ENCODE measurements at regions not wholly inside any gene's neighbourhood (a gene's known extent, or its start where the extent isn't known, plus 50 kb on each side); places are given as distances from the start of the nearest gene placed in this dataset.

DNA sequence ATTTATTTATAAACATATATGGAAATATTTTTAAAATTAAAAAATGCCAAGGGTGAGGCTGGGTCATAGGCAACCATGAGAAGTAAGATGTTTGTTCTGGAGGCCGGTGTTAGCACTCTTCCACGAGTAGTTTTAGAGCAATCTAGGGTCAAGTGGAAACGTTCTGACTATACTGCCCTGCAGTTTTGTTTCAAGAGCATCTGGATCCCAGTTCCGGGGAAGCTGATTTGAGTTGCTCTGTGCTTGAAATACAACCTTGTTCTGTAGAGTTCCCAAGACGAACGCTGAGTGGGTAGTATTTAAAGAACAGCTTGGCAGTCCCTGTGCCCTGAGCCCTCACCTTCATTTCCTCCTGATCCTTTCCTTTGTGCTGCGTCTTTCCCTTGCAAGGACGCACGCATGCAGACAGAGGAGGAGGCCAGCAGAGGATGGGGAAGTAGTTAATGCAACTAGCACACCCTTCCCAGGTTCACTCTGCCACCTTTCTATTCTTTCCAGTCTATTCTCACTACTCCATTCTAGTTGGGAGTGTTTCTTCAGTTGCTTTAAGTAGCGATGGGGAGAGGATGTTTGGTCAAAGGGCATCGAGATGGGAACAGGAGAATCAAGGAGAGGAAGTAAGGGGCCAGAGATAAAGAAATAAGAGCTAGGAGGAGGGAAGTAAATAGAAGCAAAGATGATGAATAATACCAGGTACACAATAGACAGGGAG lies 68.3 kb upstream of the ZSWIM6 start:
- DNase-seq: no peak

GRCh38 chr5:61264273-61264661 lies 67.8 kb upstream of the ZSWIM6 start:
- no peak for DNase-seq

DNA sequence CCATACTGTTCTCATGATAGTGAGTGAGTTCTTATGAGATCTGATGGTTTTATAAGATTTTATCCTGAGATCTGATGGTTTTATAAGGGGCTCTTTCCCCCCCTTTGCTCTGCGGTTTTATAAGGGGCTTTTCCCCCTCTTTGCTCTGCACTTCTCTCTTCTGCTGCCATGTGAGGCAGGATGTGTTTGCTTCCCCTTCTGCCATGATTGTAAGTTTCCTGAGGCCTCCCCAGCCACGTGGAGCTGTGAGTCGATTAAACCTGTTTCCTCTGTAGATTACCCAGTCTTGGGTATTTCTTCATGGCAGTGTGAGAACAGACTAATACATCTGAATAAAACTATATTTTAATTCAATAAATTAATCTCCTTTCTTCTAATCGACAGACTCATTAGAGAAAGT lies 64.9 kb upstream of the ZSWIM6 start:
- DNase-seq: no peak

GRCh38 chr5:61268871-61269270 lies 63.2 kb upstream of the ZSWIM6 start:
- DNase-seq: no peak

DNA sequence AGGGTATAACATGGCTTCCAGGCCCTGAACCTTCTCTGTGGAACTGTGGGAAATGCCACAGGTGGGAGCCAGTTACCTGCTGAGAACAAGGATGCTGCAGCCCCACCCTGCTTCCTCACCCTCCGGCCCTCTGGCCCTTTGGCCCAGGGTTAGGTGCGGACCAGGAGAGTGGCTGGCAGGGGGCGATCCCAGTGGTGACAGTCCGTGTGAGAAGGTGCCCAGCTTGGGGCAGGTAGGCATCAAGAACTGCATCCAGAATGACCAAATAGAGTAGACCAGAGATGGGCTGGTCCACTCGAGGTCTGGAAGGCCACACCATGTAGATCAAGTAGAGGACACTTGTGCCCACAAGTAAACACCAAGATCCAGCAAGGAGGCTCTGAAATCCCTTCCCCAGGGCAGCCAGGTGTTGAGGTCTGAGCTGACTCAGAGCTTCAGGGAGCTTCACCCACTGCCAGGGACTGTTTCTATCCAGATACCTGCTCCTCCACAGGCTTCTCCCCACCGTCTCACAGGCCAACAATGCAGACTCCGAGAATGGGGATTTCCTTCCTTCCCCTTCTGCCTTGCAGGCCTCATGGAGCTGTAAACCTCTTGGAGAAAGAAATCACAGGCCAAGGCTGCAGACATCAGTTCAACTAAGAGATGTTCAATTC lies 61.4 kb upstream of the ZSWIM6 start:
- no peak for DNase-seq

DNA sequence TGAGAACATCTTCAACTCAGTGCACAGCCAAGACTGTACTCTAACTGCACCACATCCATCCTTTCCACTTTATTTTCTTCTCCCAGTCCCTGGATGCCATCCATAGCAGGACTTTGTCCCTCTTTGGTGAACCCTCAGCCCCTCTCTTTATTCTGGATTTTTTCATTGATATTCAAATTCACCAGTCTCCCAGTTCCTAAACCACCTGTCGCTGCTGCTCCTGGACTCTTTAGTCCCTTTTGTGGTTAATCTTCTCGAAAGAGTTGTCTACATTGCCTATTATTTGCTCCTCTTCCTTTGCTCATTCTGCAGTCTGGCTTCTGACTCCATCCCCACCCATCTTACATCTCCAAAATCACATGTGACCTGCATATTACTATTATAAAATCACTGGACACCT lies 59.4 kb upstream of the ZSWIM6 start:
- DNase-seq: no peak

- DNase-seq: no peak
These were observed 58.6 kb upstream of the ZSWIM6 start for GRCh38 chr5:61273279-61273975.

DNA sequence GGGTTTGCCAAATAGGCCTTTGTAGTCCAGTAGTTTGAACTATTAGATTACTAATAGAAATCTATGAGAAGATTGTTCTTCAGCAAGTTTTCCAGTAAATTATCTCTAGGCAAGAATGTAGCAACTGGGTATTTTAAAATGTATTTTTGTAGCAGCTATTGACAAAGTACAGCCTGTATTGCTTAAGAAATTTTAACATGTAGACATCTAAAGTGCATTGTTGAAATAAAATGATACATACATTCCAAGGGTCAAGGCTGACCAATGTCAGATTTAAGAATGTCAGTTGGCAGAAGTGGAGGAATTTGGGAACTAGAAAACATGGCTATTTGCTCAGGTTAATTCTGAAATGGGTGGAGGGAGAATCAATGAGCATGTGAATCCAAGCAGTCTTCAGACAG lies 57.5 kb upstream of the ZSWIM6 start:
- no peak for DNase-seq

GRCh38 chr5:61275841-61276240 lies 56.2 kb upstream of the ZSWIM6 start:
- peak; percentile 23 to 53 for DNase-seq

DNA sequence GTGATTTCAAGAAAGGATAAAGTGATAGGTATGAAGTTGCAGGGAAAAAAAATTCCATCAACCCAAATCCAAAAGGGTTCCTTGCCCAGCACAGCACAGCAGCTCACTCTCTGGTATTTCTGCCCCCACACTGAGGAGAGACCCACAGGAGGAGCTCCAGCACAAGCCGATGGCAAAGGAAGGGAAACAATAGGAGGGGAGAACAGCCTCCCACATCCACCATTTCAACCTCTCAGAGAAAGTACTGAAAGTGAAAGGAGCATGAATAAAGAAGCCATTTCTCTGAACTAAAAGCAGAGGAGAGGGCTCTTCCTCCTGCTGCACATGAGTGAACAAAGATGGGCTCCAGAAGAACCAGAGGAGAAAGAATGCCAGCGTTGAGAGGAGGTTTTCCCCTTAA lies 54.9 kb upstream of the ZSWIM6 start:
- DNase-seq: peak; percentile 15 to 25

DNA sequence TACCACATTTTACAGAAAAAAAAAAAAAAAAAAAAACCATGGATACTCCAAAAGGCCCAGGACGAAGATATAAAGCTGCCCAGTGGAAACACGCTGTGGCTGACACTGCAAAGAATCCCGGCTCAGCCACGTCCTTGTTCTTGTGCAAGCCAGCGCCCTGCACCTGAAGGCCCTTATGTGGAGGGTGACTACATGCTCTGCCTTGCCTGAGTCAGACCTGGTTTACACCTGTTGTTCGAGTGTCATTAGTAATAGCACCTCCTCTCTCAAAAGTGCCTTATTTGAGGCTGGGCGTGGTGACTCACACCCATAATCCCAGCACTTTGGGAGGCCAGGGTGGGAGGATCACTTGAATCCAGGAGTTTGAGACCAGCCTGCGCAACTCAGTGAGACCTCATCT lies 54.3 kb upstream of the ZSWIM6 start:
- DNase-seq: no peak

GRCh38 chr5:61279725-61280124 lies 52.3 kb upstream of the ZSWIM6 start:
- no peak for DNase-seq

GRCh38 chr5:61280205-61280604 lies 51.9 kb upstream of the ZSWIM6 start:
- no peak for DNase-seq

DNA sequence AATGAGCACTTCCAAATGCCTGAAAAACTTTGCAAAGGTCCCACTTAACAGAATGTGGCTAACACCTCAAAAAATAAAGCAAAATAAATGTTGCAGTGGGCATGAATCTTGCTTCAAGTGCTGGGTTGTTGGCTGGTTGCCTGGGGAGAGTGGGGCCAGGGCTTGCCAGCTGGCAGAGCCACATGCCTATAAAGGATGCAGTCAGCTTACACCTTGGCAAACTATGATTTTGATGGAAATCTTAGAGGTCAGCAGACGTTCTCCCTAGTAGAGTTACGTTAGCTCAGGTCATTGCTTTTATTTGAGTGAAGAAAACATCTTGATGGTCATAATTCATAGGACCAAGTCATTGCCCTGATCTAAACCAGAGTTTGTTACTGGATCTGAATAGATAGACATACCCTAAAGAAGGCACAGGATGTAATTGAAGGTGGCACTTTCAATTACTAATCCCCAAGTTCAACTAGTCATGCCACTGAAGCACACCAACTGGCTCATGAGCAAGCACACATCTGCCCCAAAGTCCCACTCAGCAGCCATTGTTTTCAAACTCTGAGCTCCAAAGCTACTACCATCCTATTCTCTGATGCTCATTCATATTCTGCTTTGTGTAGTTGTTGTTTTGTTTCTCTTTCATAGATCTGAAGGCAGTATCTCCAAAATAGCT lies 51.2 kb upstream of the ZSWIM6 start:
- no peak for DNase-seq

GRCh38 chr5:61281686-61282085 lies 50.4 kb upstream of the ZSWIM6 start:
- no peak for DNase-seq
